OCI-LY3 (cell line): ENCODE measurements at regions not wholly inside any gene's neighbourhood (a gene's known extent, or its start where the extent isn't known, plus 50 kb on each side); places are given as distances from the start of the nearest gene placed in this dataset.
"Not testable (repeated sequence)": the region's sequence is repeated elsewhere in the genome, so short reads cannot be mapped to it uniquely, and the experiment has no call there.

ENCODE experiments used
- H2AFZ ChIP-seq: fragments of 200-600, 300-600 bp; shearing (Covaris generic); 2 replicates; pipeline ENCODE4 v1.6.0; 2014; ENCODE audit warnings: antibody characterized with exemption, low read depth, low read length
- H3K27ac ChIP-seq: fragments of 200-600, 300-600 bp; sonication (generic); 2 replicates; pipeline ENCODE4 v1.5.1; 2014; ENCODE audit warnings: mild to moderate bottlenecking, low read length, moderate library complexity, mixed read lengths
- H3K27me3 ChIP-seq: fragments of 200-600, 300-600 bp; sonication (generic); 2 replicates; pipeline ENCODE4 v1.6.1; 2014; ENCODE audit warnings: low read depth, low read length, mixed read lengths
- H3K36me3 ChIP-seq: fragments of 200-600, 300-600 bp; sonication (generic); replicated peaks from 2 replicates; pipeline ENCODE3; 2014; ENCODE audit warnings: low read depth, low read length, mixed read lengths
- H3K4me1 ChIP-seq: fragments of 300-600, 200-600 bp; sonication (generic); 2 replicates; pipeline ENCODE4 v1.6.1; 2014; ENCODE audit warnings: low read length, mixed read lengths
- H3K4me2 ChIP-seq: fragments of 200-600, 300-600 bp; sonication (generic); 2 replicates; pipeline ENCODE4 v1.6.1; 2014; ENCODE audit warnings: low read length, mixed read lengths
- H3K4me3 ChIP-seq: fragments of 300-600, 200-600 bp; sonication (generic); 2 replicates; pipeline ENCODE4 v1.5.1; 2014; ENCODE audit warnings: antibody characterized with exemption, mild to moderate bottlenecking, low read length, moderate library complexity
- H3K79me2 ChIP-seq: fragments of 300-600, 200-600 bp; shearing (Covaris generic); 2 replicates; pipeline ENCODE4 v1.6.1; 2014; ENCODE audit warnings: mild to moderate bottlenecking, low read length, mixed read lengths
- H3K9ac ChIP-seq: fragments of 300-600, 200-600 bp; shearing (Covaris generic); 2 replicates; pipeline ENCODE4 v1.6.0; 2014; ENCODE audit warnings: mild to moderate bottlenecking, low read length, moderate library complexity
- H3K9me3 ChIP-seq: fragments of 200-600, 300-600 bp; shearing (Covaris generic); 2 replicates; pipeline ENCODE4 v1.6.1; 2014; ENCODE audit warnings: low read length, mixed read lengths; ENCODE audit not compliant: insufficient read depth
- H4K20me1 ChIP-seq: fragments of 200-600, 300-600 bp; sonication (generic); 2 replicates; pipeline ENCODE4 v1.6.1; 2016; ENCODE audit warnings: low read length, mixed read lengths; ENCODE audit not compliant: insufficient read depth
- EZH2phosphoT487 ChIP-seq: fragments of 200-600 bp; shearing (Covaris generic); IDR thresholded peaks from 2 replicates; pipeline ENCODE4 v1.6.1; 2018; ENCODE audit warnings: antibody characterized with exemption, mixed run types, low read depth
- TF ChIP-seq, protein P1 (sequence below): fragments of 200-600, 300-600 bp; sonication (generic); IDR thresholded peaks from 2 replicates; pipeline ENCODE4 v1.5.1; 2014; ENCODE audit warnings: antibody characterized with exemption, low read length, low read depth

DNA sequence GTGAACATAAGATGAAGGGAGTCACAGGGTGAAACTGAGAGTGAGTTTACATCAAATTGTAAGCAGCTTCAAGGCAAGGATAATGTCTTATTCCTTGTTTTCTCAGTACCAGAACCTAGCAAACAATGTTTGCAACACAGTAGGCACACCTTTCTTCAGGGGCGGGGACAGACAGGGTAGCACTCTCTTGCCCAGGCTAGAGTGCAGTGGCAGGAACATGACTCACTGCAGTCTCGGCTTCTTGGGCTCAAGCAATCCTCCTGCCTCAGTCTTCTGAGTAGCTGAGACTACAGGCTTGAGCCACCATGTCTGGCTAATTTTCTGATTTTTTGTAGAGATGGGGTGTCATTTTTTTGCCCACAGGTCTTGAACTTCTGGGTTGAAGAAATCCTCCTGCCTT is 299.8 kb downstream of the CD83 start:
- Histone ChIP-seq H3K27ac (no peak overlapping the region), H3K4me1 (peaks cover 3% of the 10 kb centered on the region; the same call in 1 of the 2 replicates), H3K79me2 (no peaks in the 10 kb centered on the region), H3K4me2 (no peak overlapping the region), H3K4me3 (no peak overlapping the region), H3K9me3 (no peaks in the 10 kb centered on the region), H3K9ac (no peak overlapping the region), H3K36me3 (no peaks in the 10 kb centered on the region), H3K27me3 (no peaks in the 10 kb centered on the region), H2AFZ (no peak overlapping the region), H4K20me1 (no peaks in the 10 kb centered on the region)
- TF ChIP-seq, protein P1, sequence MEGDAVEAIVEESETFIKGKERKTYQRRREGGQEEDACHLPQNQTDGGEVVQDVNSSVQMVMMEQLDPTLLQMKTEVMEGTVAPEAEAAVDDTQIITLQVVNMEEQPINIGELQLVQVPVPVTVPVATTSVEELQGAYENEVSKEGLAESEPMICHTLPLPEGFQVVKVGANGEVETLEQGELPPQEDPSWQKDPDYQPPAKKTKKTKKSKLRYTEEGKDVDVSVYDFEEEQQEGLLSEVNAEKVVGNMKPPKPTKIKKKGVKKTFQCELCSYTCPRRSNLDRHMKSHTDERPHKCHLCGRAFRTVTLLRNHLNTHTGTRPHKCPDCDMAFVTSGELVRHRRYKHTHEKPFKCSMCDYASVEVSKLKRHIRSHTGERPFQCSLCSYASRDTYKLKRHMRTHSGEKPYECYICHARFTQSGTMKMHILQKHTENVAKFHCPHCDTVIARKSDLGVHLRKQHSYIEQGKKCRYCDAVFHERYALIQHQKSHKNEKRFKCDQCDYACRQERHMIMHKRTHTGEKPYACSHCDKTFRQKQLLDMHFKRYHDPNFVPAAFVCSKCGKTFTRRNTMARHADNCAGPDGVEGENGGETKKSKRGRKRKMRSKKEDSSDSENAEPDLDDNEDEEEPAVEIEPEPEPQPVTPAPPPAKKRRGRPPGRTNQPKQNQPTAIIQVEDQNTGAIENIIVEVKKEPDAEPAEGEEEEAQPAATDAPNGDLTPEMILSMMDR, result no peak
- no peak for TF ChIP-seq EZH2phosphoT487

DNA sequence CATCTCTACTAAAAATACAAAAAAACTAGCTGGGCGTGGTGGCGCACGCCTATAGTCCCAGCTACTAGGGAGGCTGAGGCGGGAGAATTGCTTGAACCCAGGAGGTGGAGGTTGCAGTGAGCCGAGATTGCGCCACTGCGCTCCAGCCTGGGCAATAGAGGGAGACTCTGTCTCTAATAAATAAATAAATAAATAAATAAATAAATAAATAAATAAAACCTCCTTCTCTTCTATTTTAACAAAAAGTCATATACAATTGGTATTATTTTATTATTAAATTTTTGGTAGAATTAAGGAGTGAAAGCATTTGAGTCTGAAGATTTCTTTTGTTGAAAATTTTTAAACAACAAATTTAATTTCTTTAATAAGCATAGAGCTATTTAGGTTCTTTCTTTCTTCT is 301.7 kb downstream of the CD83 start:
- not testable (repeated sequence) for H3K4me2 ChIP-seq, H3K4me3 ChIP-seq, H3K79me2 ChIP-seq, H3K36me3 ChIP-seq, H3K9ac ChIP-seq, H4K20me1 ChIP-seq, H2AFZ ChIP-seq, H3K27ac ChIP-seq, H3K4me1 ChIP-seq, H3K9me3 ChIP-seq, H3K27me3 ChIP-seq

DNA sequence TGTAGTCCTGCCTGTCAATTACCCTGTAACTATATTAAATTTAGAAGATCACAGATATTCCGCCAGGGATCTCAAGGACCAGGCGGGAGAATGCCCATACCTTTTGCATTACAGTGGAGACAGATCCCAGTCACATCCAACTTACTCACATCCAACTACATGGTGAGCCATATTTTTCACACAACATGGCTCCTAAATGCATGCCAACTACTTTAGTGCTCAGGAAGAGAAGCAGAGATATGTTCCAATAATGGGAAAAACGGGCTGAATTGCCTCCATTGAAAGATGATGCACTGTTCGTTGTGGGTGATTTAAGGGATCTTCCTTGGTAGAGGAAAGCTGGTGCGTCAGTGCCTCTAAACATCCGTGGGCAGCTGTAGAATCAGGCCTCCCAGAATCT is 304.5 kb downstream of the CD83 start:
- no peak for TF ChIP-seq EZH2phosphoT487
- TF ChIP-seq, protein P1, result no peak
- Histone ChIP-seq H2AFZ (no peak overlapping the region), H3K27me3 (no peaks in the 10 kb centered on the region), H4K20me1 (no peaks in the 10 kb centered on the region), H3K36me3 (no peaks in the 10 kb centered on the region), H3K27ac (no peak overlapping the region), H3K4me2 (no peak overlapping the region), H3K9ac (no peak overlapping the region), H3K4me3 (no peak overlapping the region), H3K79me2 (no peaks in the 10 kb centered on the region), H3K4me1 (peaks cover 13% of the 10 kb centered on the region), H3K9me3 (no peaks in the 10 kb centered on the region)

DNA sequence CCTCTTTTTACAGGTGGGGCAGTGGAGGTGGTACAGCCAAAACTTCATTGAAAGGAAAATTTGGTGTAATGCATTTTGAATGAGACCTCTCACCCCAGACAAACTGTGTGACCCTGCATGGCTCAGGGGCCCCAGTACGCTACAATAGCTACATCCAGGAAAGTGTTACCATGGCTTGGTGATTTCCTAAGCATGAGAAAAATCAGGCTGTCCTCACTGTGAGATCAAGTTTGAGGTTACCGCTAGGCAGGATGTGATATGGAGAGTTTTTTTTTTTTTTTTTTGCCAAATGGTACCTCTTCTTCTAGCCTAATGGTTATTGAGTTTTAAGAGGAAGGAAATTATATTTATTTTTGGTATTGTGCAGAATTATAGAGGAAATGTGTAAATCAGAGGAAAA is 305.3 kb downstream of the CD83 start:
- H3K9ac ChIP-seq, result no peak overlapping the region
- TF ChIP-seq, protein P1, result no peak
- H3K36me3 ChIP-seq, result no peaks in the 10 kb centered on the region

DNA sequence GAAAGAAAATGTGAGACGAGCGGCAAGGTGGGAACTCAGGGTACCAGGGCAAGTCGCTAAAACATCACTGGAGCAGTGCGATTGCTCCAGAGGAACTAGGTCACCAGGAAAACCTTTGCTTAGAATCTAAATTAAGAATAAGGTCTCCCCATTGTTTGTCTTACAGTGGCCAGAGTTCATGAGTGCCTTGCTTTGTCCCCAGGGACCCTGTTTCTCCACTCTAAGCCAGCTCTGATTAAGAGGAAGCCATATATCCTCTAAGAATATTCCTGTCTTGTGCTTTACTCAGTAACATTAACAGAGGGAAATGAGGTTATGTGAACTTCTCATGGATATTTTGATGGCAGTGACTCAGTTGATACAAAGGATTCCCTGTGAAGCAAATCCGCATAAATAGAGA is 305.8 kb downstream of the CD83 start:
- Histone ChIP-seq H2AFZ (no peak overlapping the region), H3K9ac (no peak overlapping the region), H3K4me1 (peaks cover 13% of the 10 kb centered on the region), H3K27me3 (no peaks in the 10 kb centered on the region), H3K9me3 (no peaks in the 10 kb centered on the region), H3K4me2 (no peak overlapping the region), H3K4me3 (no peak overlapping the region), H3K36me3 (no peaks in the 10 kb centered on the region), H3K79me2 (no peaks in the 10 kb centered on the region), H4K20me1 (no peaks in the 10 kb centered on the region), H3K27ac (no peak overlapping the region)
- no peak for TF ChIP-seq EZH2phosphoT487
- TF ChIP-seq, protein P1, result no peak

More for the DNA sequence above, 305.3 kb downstream of the CD83 start:
- H3K9me3 ChIP-seq, result no peaks in the 10 kb centered on the region
- no peak overlapping the region for H2AFZ ChIP-seq
- no peak overlapping the region for H3K4me2 ChIP-seq
- H3K27me3 ChIP-seq, result no peaks in the 10 kb centered on the region
- no peaks in the 10 kb centered on the region for H3K79me2 ChIP-seq
- no peak overlapping the region for H3K27ac ChIP-seq
- no peaks in the 10 kb centered on the region for H4K20me1 ChIP-seq
- no peak overlapping the region for H3K4me3 ChIP-seq
- H3K4me1 ChIP-seq, result peaks cover 13% of the 10 kb centered on the region
